Neural crest cell (in vitro differentiated cells): ENCODE measurements at regions not wholly inside any gene's neighbourhood (a gene's known extent, or its start where the extent isn't known, plus 50 kb on each side); places are given as distances from the start of the nearest gene placed in this dataset.

Experiments
- DNase-seq: peaks from one replicate; pipeline ENCODE4 v3.0.0; 2021; ENCODE audit warnings: low read depth, mixed read lengths, low spot score
- H3K27ac Mint-ChIP-seq: one replicate; pipeline ENCODE4 v1.8.0; 2021; ENCODE audit warnings: mild to moderate bottlenecking, mixed read lengths; ENCODE audit not compliant: unreplicated experiment
- H3K27me3 Mint-ChIP-seq: 2 replicates; pipeline ENCODE4 v1.8.0; 2021; ENCODE audit warnings: low read depth, mild to moderate bottlenecking, mixed read lengths
- H3K36me3 Mint-ChIP-seq: 2 replicates; pipeline ENCODE4 v1.8.0; 2021; ENCODE audit warnings: low read depth, mild to moderate bottlenecking, mixed read lengths
- H3K4me1 Mint-ChIP-seq: 2 replicates; pipeline ENCODE4 v1.8.0; 2021; ENCODE audit warnings: mixed read lengths
- H3K4me3 Mint-ChIP-seq: one replicate; pipeline ENCODE4 v1.8.0; 2021; ENCODE audit warnings: mild to moderate bottlenecking, mixed read lengths
- H3K9me3 Mint-ChIP-seq: 2 replicates; pipeline ENCODE4 v1.8.0; 2021; ENCODE audit warnings: mixed read lengths
- CTCF ChIP-seq: fragments of 200-600 bp; sonication (generic); conservative IDR thresholded peaks from 2 replicates; pipeline ENCODE4 v1.5.0; 2021; ENCODE audit warnings: antibody characterized with exemption, mild to moderate bottlenecking

GRCh38 chr5:147957901-147958300 is 51.6 kb upstream of the C5orf46 start:
- no peak for DNase-seq
- Mint-ChIP-seq H3K4me1 (peaks cover 4% of the 10 kb centered on the region), H3K27me3 (no peaks in the 10 kb centered on the region), H3K27ac (no peak overlapping the region), H3K4me3 (no peak overlapping the region), H3K9me3 (peaks cover 6% of the 10 kb centered on the region), H3K36me3 (peaks cover 39% of the 10 kb centered on the region)
- TF ChIP-seq CTCF, result no peak

- Mint-ChIP-seq H3K9me3 (peaks cover 6% of the 10 kb centered on the region), H3K4me1 (peaks cover 4% of the 10 kb centered on the region), H3K27me3 (no peaks in the 10 kb centered on the region), H3K4me3 (no peak overlapping the region), H3K36me3 (peaks cover 37% of the 10 kb centered on the region), H3K27ac (no peak overlapping the region)
- DNase-seq, result no peak
- TF ChIP-seq CTCF, result no peak
These were observed 50.5 kb upstream of the C5orf46 start for GRCh38 chr5:147956842-147957223.

- DNase-seq, result no peak
- H3K9me3 Mint-ChIP-seq, result peaks cover 3% of the 10 kb centered on the region
- H3K36me3 Mint-ChIP-seq, result peaks cover 32% of the 10 kb centered on the region
- TF ChIP-seq CTCF, result no peak
- H3K4me3 Mint-ChIP-seq, result no peak overlapping the region
- peaks cover under 1% of the 10 kb centered on the region for H3K4me1 Mint-ChIP-seq
- no peaks in the 10 kb centered on the region for H3K27me3 Mint-ChIP-seq
- peak overlapping the region; percentile 60 for H3K27ac Mint-ChIP-seq
These were observed 49.9 kb upstream of the C5orf46 start for GRCh38 chr5:147956064-147956841.
